ENCODE measurements at regions not wholly inside any gene's neighbourhood (a gene's known extent, or its start where the extent isn't known, plus 50 kb on each side); places are given as distances from the start of the nearest gene placed in this dataset.

DNA sequence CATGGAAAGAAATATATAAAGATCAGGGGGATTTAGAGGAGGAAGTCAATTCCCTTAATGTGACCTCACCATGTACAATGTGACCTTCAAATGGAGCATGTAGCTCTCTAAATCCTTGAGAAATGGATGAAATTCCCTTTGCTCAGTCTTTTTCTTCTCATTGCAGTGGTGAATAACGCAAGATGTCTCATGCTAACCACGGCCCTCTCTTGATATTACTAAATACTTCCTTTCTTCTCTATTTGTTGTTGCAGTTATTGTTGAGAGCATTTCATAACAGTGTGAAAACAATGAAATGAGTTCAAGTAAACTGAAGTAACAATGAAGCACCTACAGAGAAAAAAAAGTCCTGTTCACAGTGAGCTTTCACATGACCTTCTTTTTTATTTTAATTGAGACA is 55.6 kb downstream of the ZNF281 start:
- no peak for DNase-seq

DNA sequence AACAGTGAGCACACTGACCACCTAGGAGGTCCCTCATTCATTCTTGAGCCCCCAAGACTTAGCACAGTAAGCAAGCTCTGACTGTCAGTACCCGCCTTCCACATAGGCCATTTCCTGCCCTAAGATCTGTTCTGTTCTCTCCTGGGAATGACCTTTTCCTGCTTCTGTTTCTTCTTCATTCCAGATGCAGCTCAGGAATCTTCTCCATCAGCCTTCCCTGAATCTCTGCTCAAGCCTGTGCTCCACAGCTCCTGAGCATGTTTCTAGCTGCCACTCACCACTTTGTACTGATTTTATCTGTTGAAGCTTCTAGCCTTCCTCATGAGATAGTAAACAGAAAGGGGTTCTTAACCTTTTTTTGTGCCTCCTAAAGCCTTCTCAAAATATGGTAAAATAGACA is 56.6 kb downstream of the ZNF281 start:
- no peak for DNase-seq

DNA sequence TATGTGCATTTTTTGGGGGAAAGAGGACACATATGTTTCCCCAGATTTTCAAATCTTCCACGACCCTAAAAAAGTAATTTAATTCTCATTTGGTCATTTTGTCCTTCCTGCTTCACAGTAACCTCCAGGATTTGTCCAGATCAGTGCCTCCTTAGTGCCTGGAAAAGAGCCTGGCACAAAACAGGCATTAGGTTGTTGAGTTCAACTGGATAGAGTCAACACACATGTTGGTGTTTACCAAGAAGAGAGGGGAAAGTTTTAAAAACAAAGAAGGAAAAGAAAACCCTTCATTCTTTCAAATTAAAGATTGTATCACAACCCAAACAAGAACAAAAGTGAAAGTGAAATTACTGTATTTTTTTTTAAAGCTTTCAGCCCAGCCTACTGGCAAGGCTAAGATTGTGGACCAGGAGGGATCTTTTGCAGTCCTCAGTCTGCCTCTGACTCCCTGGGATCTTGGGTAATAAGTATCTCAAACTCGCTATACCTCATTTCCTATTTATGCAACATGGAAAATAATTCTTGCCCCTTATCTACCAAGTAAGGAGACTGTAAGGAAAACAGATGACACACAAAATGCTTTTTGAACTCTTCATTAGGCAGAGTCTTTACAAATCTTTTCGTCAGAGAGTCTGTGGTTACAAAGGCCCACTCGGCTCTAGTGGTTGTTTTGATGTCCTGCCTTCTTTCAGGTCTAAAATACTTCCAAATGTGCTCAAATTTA is 57.8 kb downstream of the ZNF281 start:
- DNase-seq, result no peak

DNA sequence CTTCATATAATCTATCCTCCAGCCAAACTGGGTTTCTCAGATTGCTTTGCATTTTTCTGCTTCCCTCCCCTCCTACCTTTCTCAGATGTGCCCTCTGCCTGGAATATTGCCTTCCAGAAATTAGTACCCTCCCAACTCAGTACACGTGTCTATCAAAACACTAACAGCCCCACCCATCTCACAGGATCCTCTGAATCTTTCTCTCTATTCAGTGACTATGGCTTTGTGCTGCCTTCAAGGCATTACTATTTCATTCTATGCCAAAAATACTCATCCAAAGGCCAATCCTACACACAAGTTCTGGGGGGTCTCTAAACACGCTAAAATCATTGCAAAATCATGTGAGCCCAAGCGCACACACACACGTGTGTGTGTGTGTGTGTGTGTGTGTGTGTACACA is 58.4 kb downstream of the ZNF281 start:
- DNase-seq, result no peak

DNA sequence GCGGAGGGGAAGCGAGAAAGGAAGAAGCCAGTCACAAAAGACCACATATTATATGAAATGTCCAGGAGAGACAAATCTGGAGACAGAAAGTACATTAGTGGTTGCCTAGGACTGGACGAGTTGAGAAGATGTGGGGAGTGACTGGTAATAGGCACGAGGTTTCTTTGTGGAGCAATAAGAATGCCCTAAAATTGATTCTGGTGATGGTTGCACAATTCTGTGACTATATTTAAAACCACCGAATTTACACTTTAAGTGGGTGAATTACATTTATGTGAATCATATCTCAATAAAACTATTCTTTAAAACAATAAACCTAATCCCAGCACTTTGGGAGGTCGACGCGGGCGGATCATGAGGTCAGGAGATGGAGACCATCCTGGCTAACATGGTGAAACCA is 63.1 kb downstream of the ZNF281 start:
- DNase-seq, result no peak

DNA sequence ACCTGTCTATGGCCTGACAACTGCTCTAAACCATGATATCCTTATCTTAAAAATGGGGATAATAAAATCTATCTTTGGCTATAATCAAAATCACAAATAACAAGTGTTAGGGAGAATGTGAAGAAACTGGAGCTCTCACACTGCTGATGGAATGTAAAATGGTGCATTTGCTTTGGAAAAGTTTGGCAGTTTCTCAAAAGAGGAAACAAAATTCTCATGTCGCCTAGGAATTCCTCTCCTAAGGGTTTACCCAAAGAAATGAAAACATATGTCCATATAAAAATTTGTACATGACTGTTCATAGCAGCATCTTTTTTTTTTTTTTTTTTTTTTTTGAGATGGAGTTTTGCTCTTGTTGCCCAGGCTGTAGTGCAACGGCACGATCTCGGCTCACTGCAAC is 64.3 kb downstream of the ZNF281 start:
- no peak for DNase-seq

DNA sequence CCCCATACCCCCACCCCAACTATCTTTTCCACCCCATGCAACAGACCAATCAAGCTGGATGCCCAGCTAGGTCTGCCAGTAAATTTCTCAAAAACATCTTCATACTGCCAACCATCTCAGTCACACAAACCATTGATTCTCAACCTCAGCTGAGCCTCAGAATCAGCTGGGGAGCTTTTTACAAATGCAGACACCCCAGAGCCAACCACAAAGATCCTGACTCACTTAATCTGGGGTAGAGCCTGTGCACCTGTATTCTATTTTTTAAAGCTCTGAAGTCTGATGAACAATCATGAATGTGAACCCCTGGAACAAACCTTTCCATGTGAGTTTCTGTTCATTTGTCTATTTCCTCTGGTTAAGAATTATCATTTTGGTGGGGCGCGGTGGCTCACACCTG is 66.0 kb downstream of the ZNF281 start:
- no peak for DNase-seq

DNA sequence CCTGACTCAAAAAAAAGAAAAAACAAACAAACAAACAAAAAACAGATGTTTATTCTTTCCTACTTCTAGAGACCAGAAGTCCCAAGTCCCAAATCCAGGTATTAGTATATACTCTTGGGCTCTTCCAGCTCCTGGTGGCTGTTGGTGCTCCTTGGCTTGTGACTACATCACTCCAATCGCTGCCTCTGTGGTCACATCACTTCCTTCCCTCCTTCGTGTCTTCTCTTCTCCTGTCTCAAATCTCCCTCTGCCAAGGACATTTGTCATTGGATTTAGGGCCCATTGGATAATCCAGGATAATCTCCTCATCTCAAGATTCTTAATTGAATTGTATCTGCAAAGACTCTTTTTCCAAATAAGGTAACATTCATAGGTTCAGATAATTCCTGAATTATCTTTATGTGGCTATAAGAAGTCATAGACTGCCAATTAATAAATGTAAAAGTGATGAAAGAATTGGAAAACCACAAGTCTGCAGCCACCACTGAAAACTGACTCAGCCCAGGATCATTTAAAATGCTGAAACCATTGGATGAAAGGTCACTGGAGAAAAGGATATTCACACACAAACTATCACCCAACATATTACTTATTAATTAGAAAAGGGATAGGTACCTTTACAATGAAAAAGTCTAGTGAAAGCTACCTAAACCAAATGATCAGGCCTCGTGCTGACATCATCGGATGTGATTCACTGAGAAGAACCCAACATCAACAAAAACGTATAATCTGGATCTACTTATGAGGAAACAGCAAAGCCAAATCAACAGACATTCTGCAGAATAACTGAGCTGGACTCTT is 67.1 kb downstream of the ZNF281 start:
- no peak for DNase-seq

DNA sequence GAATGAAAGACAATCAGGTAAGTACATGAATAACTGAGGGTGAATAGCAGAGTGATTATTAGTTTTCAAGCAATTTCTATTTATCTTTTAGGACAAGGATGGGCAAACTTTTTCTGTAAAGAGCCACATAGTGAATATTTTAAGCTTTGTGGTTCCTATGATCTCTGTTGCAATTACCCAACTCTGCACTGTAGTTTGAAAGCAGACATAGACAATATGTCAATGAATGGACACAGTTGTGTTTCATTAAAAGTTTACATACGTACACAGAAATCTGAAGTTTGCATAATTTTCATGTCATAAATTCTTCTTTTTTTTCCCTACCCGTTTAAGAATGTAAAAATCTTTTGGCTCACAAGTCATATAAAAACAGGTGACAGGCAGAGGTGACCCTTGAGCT is 71.4 kb downstream of the ZNF281 start:
- no peak for DNase-seq

DNA sequence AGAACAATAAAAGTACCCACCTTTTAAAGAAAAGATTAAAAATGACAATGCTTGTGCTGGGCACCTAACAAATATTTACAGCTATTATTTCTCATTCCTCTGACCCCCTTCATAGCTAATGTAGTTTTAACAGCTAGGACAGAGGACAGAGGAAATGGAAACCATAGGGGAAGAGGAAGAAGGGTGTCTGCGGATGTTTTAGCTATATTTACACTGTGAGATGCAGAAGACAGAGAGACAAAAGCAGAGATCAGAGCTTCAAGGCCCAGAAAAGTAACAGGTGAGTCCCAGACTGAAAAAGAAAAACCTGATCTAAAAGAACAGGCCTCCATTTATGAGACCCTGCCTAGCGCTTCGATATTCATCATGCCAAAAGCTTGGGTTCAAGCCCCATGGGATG is 72.0 kb downstream of the ZNF281 start:
- DNase-seq, result no peak

DNA sequence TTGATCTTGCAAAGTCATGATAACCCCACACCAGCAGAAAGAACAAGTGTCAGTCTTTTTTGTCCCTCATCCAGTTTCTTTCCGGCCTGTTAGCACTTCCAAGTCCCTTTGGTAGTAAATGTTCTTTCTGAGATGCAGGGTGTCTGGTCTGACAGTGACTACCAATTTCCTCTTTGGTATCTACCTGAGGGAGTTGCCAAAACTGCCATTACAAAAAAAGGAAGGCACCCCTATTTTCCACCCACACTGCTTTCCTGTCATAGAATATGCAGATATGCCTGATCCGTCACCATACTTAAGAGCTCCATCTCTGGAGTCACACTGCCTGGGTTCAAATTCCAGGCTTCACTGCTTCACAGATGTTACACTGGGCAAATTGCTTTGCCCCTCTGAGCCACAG is 72.4 kb downstream of the ZNF281 start:
- no peak for DNase-seq

DNA sequence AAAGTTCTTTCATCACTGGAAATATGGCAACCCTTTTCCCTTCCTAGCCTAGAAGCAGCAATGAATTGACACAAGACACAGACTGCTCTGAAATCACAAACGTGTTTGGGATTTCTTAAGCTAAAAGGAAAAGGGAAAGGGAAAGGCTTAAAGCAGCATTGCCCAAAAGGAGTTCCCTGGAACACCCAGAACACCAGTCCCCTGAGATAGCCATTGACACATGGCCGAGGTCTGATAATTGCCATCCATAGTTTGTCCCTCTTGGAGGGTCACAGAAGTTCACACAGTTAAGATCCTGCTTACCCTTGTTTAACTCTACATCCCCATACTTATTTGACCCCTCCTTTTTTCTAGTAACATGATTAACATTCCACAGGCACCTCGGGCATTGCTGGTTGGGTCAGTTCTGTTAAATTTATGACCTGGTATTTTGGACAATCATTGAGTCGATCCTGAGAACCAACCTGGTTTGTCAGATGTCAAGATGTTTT is 72.9 kb downstream of the ZNF281 start:
- no peak for DNase-seq

DNA sequence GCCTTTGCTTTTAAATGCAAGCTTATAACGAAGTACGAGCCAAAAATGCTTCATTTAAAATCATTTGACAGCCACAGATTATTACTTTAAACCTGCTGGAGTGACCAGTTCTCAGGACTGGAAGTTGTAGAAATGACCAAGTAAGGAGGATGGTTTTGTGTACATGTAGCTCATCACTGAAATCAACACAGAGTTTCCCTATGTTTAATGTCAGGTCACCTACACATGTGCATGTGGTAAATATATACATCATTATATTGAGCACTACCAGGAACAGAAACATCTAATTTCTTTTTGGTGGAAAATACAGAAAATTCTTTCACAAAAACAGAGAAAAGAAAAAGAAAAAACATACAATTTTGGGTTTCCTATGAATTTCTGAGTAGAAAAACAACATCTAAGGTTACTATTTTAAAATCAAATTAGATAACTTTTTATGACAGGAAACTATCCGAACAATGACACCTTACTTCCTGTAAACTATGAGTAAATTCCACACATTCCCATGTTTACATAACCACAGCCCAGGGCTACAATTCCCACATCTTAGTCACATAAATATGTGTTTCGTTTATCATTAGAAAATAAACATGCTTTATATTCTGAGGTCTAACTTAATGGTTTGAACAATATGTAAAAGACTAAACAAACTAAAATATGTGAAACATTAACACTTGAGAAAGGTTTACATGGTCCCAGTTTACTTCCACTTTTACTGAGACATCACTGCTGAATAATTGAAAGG is 73.6 kb downstream of the ZNF281 start:
- no peak for DNase-seq

DNA sequence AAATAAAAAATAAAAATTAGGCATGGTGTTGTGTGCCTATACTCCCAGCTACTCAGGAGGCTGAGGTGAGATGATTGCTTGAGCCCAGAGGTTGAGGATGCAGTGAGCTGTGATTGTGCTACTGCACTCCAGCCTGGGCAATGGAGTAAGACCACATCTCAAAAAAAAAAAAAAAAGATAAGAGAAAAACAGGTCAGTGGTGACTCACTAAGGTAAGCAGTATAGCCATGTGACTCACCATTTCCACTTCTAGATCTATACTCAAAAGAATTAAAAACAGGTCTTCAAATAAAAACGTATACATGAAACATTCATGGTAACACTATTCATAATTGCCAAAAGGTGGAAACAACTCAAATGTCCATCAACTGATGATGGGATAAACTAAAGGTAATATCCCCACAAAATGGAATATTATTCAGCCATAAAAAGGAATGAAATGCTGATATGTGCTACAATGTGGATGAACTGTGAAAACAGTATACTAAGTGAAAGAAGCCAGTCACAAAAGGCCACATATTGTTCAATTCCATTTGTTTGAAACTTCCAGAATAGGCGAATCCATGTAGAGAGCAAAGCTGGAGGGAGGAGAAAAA is 75.1 kb downstream of the ZNF281 start:
- DNase-seq, result no peak

DNA sequence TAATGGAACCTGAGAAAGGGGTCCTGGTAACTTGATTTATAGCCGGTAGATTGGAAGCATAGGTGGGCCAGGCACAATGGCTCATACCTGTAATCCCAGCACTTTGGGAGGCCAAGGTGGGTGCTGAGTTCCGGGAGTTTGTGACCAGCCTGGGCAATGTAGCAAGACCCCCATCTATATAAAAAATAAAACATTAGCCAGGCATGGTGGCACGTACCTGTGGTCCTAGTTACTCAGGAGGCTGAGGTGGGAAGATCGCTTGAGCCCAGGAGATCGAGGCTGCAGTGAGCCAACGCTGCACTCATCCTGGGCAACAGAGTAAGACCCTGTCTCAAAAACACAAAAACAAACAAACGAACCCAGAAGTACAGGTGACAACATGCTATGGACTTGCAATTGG is 76.5 kb downstream of the ZNF281 start:
- DNase-seq, result no peak

DNA sequence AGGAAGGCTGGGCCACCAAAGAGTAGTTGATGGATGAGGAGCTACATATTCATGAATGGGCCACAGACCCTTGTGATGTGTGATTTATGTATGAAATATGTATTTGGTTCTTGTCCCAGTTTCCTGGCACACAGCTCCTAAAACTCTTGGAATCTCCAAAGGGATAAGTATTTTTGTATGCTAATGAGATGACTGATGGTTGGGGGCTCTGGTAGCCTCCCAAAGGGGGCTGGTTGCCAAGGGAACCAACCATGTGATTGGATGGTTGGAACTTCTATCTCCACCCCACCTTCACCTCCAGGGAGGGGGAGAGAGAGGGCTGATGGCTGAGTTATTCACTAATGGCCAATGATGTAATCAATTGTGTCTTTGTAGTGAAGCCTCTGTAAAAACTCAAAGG is 77.1 kb downstream of the ZNF281 start:
- DNase-seq, result no peak

DNA sequence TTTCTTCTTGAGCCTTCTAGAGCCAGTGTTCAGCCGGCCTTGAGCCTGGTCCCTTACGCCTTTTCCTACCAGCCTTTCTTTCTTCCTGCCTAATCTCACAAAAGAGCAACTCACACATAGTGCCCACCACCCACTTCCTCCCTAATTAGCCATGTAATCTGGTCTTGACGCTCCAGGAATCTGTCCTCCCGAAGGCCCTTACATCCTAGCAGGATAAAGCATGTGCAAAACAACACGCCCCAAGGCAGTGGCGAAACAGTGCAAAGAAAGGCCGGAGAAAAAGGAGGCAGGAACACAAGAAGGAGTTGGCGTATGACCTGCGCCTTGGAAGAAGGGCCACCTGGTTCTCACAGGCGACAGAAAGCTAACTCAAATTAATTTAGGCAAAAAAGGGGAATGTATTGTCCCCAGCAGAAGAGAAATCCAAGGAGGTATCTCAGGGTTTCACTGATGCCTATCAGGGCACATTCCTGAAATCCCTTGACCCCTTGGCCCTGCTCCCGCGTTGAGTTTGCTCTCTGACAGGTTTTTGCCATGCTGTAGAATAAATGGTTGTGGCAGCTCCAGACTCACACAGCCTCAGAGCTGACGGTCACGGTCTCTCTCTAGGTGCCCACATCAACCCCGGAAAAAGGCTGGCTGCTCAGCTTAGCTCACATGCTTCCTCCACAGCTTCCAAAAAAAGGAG is 79.0 kb downstream of the ZNF281 start:
- DNase-seq, result no peak

DNA sequence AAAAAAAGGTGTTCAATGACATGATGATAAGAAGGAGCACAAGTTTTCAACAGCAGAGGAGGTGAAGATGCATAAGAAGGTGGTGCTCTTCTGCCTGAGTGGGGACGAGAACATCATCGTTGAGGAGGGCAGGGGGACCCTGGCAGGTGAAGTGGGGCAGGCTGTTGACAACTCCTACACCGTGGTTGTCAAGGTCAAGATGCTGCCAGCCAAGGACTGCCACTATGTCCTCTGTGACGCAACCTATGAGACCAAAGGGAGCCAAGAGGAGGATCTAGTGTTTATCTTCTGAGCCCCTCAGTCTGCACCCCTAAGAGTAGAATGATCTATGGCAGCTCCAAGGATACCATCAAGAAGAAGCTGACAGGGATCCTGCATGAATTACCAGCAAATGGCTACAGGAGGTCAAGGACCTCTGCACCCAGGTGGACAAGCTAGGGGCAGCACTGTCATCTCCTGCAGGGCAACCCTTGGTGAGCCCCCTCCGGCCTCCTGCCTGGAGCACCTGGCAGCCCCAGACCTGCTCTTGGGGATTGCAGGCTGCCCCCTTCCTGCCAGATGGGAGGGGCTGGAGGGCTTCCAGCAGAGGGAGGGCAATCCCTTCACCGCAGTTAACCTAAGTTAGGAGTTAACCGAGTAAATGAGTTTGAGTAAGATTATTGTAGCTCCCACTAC is 80.5 kb downstream of the ZNF281 start:
- DNase-seq, result no peak

DNA sequence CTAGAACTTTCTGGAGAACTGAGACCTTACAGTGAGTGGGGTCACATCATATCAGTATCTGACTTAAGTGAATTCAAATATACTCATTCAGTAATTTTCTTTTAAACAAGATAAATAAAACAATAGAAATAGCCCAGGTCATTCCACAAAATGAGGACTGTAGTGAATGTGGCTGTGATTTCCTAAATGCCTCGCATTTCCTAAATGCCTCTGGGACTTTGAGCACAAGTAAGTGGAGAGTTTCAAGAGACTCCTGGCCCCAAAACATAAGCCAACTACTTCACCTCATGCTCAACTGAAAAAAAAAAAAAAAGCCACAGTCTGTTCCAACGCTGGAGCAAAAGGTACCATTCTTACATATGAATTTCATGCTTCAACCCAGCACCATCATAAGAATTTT is 81.5 kb downstream of the ZNF281 start:
- no peak for DNase-seq

DNA sequence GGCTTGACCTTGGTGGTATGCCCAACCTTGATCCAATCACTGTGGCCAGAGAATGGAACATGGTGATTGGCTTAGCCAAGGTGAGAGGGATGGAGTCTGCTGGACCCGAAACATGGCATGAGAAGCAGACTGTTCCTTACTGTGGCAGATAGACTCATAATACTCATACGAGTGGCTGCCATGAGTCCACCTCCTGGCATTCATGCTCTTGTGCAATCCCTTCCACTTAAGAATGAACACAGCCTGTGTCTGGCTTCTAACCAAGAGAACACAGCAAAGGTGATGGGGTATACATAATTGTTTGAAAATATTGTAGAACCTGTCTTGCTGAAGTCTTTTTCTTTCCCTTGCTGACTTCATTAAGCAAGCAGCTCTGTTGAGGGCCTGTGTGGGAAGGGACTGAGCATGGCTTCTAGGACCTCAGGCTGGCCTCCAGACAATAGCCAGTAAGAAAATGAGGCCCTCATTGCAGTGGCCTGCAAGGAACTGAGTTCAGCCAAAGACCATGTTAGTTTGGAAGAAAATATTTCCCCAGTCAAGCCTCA is 85.9 kb downstream of the ZNF281 start:
- DNase-seq, result no peak

DNA sequence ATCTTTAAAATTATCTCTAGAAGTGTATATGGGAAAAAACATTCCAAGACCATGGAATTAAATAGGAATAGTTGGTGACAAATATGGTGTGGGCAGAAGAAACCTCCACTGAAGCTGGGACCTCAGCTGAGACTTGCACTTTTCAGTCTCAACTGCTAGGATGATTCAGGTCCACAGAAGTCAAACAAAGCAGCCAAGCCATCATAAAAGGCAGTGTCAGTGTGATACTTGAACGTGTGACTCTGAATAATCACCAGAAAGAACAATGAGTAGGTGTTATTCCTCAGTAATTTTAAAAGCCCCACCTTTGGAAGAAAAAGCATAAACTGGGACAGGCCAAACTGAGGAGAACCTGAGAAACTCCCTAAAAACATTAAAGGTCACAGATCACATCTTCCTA is 90.7 kb downstream of the ZNF281 start:
- DNase-seq, result no peak

DNA sequence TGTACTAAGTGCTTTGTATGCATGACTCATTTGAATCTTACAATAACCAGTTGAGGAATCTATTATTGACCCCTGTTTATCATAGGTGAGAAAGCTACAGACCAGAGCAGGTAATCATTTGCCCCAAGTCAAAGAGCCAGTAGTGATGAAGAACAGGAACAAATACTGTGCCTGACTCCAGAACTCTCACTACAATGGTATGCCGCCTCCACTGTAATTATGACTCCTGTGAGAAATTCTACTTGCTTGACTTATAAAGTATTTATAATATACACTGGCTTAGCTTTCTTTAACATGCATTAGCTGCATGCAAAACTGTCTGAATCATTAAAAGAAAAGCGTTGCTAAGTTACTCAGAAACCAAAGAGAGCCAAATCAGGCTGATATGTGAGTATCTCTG is 92.6 kb downstream of the ZNF281 start:
- no peak for DNase-seq
